ENCODE measurements at regions not wholly inside any gene's neighbourhood (a gene's known extent, or its start where the extent isn't known, plus 50 kb on each side); places are given as distances from the start of the nearest gene placed in this dataset.

- no peak for DNase-seq (ENCODE audit: low spot score)
Measured at GRCh38 chr15:94606286-94606685, 374.9 kb downstream of the MCTP2 start.

DNA sequence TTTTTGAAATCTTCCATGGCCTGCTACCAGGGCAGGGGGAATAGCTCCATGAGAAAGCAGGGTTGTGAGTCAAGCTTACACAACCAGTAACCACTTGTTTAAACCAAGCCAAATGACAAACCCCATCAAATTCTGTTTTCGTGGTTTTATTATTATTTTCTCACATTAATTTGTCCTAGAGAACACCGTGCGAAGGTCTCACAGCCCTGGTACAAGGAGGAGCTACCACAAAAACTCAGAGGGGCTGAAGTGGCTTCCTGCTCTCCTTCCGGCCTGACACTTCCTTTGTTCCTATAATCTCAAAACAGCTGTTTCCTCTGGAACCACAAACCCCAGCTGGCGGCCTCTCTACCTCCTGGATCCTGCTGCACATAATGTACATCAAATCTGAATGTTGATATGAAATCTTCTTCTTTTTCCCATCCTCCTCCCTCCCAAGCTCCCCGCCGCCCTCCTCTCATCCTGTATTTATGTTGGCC is 375.9 kb downstream of the MCTP2 start:
- no peak for DNase-seq (ENCODE audit: low spot score)

- no peak for DNase-seq (ENCODE audit: low spot score)
Measured at GRCh38 chr15:94610069-94610468, 378.7 kb downstream of the MCTP2 start.

GRCh38 chr15:94610485-94610884 is 379.1 kb downstream of the MCTP2 start:
- no peak for DNase-seq (ENCODE audit: low spot score)

- DNase-seq (ENCODE audit: low spot score) = no peak
Measured at GRCh38 chr15:94611656-94612055, 380.3 kb downstream of the MCTP2 start.

- no peak for DNase-seq (ENCODE audit: low spot score)
Measured at GRCh38 chr15:94615688-94616087, 384.3 kb downstream of the MCTP2 start.

DNA sequence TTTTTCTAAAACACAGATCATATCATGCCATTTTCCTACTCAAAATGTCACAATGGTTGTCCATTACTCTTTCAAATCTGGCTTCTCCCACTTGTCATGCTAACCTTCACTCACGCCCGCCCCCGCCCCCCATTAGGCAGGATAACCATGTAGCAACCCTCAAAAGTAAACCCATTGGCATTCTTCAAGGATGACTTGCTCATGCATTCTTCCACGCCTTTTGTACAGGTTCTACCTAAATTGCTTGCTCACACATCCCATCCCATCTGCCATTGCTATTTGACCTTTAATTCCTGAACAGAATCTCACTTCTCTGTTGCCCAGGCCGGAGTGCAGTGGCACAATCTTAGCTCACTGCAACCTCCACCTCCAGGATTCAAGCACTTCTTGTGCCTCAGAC is 389.3 kb downstream of the MCTP2 start:
- peak; percentile 52 for DNase-seq (ENCODE audit: low spot score)

GRCh38 chr15:94621736-94622135 is 390.4 kb downstream of the MCTP2 start:
- DNase-seq (ENCODE audit: low spot score) = peak; percentile 65

DNA sequence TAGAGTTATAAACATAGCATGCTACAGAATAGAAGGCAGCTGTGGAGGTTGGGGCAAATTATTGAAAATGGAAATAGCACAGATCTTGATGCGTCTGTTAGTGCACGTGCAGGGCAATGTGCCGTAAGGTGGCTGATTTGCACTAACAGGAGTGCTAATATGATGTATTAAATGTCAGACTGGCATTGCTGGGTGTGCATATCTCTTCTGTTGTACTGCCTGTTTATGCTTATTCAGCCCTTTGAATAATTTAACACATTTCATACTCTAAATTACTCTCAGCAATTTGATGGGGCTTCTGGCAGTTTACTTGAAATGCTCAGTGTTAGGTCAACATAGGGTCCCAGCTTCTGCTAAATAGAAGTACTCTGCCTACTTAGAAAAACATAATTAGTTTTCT is 395.6 kb downstream of the MCTP2 start:
- DNase-seq (ENCODE audit: low spot score) = no peak

DNA sequence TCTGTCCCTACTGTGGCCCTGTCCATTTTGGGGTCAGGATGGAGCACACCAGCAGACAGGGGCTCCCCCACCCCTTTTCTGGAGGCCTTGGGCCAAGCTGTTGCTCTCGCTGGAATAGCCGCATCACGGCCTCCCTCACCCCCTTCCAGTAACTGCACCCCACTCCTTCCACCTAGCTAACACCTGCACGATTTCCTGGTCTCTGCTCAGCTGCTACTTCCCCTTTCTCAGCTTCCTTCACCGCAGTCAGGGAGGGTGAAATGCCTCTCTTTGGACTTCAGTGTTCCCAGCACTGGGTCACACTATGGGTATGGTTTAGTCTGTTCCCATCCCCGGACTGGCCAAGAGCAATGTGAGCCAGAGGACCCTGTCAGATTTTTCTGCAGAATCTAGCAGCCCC is 400.2 kb downstream of the MCTP2 start:
- no peak for DNase-seq (ENCODE audit: low spot score)

GRCh38 chr15:94638183-94638582 is 406.8 kb downstream of the MCTP2 start:
- no peak for DNase-seq (ENCODE audit: low spot score)

- no peak for DNase-seq (ENCODE audit: low spot score)
Measured at GRCh38 chr15:94639701-94640100, 408.3 kb downstream of the MCTP2 start.

DNA sequence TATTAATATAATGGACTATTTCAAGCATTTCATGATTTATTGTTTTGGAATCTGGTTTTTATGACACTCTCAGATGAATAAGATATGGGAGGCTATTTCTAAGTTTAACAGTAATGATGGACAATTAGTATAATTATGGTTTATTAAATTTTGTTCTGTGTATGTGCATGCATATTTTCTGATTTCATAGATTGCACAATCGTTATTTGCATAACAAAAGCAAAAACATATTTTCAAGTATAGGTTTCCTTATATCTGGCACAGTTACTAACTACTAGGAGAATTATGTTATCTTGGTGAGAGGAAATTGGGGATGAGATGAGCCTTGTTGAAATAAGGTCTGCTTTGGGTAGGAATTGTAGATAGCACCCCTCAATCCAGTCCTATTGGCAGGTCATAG is 413.1 kb downstream of the MCTP2 start:
- DNase-seq (ENCODE audit: low spot score) = no peak

DNA sequence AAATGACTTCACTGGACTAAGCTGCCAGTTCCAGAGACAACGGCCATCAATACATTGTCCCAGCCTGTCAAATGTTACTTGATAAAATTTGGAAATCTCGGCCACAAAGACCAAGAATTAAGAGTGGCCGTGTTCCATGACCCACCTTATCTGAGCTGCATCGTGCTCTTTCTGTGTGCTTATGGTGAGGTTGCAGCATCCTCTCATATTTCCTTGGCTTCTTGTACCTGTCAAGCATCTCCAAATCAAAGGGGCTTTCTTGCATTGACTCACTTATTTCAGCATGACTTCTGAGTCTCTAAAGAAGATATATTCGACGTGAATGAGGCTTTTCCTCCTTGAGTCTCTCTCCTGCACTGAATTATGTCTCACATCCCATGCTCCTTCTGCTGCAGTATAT is 421.7 kb downstream of the MCTP2 start:
- no peak for DNase-seq (ENCODE audit: low spot score)

GRCh38 chr15:94655249-94655880 is 424.0 kb downstream of the MCTP2 start:
- DNase-seq (ENCODE audit: low spot score) = no peak

DNA sequence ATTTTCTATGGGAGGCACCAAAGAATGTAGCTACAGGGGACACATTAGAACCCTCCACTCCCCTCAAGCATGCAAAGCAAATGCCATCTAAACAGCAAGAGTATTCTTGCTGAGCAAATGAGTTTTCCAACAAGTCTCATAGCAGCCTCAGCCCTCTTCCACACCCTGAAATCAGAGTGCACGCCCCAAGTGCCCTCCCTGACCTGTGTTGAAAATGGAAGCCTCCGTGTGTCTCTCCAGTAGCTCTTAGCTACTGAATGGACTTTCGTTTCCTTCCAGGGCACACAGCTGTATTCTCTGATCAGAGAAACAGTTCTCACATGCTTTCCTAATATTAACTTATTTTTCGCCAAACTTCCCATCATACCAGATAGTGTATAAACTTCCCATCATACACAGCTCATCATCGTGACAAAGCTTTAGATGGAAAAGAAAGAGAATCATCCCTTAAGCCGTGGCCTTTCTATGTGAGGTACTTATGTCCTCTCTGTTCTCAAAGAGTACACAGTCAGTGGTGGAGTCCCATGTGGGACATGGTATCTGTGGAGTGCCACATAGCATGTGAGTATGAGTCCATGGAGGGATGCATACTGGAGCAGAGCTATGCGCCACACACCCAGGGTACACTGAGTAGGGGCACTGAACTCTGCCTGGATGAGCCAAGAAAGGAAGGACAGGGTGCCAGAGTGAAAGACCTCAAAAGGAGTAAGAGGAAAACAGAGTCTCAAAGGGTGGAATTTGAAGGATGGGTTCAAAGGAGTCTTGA is 434.5 kb downstream of the MCTP2 start:
- no peak for DNase-seq (ENCODE audit: low spot score)

DNA sequence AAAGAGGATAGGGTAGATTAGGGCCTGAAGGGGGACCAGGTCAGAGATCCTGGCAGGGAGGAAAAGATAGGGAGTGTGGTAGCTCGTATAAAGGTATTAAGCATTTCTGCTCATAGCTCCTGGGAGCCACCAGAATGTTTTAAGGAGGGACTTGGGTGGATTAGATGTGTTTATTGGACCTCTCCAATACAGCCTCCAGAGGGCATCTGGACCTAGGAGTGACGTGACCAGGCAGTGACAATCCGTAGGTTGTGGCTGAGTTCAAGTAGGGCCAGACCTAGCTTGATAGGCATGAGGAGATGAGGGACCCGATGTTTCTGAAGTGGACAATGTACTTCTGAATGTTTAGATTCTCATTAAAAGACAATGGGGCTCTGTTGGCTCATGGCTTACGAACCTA is 435.2 kb downstream of the MCTP2 start:
- no peak for DNase-seq (ENCODE audit: low spot score)

DNA sequence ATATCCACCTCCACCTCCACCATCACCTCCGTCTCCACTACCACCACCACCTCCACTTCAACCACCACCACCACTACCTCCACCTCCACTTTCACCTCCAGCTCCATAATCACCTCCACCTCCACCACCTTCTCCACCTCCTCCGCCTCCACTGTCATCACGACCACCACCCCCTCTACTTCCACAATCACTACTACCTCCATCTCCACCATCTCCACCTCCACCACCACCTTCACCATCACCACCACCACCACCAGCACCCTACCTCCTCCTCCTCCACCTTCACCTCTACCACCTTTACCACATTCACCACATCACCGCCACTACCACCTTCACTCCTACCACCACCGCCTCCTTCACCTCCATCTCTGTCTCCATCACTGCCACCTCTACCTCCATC is 435.7 kb downstream of the MCTP2 start:
- DNase-seq (ENCODE audit: low spot score) = no peak

GRCh38 chr15:94670438-94671034 is 439.2 kb downstream of the MCTP2 start:
- DNase-seq (ENCODE audit: low spot score) = peak; percentile 55

DNA sequence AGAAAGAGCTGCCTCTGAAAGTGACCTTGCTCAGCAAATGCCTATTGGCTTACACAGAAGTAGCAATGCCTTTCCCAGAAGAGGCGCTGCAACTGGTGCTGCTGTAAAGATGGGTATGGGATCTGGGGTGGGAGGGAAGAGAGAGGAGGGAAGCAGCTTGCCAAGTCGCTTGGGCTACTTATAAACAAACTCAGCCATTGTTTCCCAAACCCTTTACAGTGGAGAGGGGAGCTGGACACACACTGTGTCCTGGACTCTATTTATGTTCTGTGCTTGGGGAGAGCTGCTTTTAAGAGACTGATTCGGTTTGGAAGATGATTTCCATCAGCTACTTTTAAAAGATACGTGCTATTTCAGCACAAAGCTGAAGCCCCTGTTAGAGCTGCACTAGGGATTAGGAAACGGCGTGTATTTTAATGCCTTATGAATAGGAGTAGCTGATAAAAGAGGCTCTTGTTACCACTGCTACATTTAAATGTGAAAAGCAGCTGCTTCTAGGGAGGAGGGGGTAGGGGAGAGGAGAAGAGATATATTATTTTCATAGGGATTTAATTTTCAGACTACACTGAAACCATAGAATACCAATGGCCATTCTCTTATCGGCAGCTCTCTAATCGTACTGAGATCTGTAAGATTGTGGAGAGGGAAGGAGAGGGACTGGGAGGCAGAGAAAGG is 440.6 kb downstream of the MCTP2 start:
- no peak for DNase-seq (ENCODE audit: low spot score)

- DNase-seq (ENCODE audit: low spot score) = peak; percentile 22
Measured at GRCh38 chr15:94673801-94674200, 442.4 kb downstream of the MCTP2 start.

- DNase-seq (ENCODE audit: low spot score) = peak; percentile 45
Measured at GRCh38 chr15:94674296-94674695, 442.9 kb downstream of the MCTP2 start.
